Retina (tissue), 1 donor: ENCODE measurements at regions not wholly inside any gene's neighbourhood (a gene's known extent, or its start where the extent isn't known, plus 50 kb on each side); places are given as distances from the start of the nearest gene placed in this dataset.
A peak's percentile ranks its signal among the peaks of the same experiment; 100 is the strongest.

ENCODE experiments used
- DNase-seq: peaks from one replicate; pipeline ENCODE4 v3.0.0-alpha.2; 2016

DNA sequence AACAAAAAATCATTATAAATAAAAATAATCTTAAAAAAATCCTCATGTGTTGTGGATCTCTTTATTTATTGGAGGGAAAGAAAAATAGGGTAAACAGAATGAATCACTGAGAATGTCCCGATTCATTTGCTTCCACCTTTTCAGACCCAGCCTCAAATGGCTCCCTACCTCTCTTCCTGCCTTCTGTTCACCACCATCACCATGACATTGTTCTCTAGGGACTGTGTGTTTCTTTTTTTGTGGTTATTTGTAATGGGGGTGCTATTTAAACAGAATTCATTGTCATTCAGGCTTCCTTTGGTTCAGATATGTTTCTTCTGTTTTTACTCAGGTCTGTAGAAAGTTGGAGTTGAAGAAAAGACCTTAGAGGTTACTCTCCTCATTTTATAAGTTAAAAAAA, 198.2 kb downstream of the KIF4B start:
- DNase-seq = no peak

GRCh38 chr5:155222393-155222792, 208.8 kb downstream of the KIF4B start:
- DNase-seq = no peak

DNA sequence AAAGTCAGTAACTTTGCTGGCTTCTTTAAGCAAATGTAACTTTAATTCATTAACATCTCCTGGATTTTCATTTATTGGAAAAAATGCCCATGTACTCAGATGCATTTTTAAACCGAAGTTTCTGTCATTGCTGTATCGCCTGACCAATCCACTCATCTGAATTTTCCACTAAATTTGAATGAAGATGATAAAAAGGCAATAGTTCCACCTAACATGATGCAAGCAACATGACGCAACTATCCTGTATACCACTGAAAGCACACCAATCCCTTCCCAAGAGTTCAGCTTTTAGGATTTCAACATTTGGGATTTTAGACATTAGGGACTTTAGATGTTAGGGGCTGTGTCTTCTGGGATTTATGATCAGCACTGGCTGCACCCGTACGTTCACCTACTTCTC, 215.6 kb downstream of the KIF4B start:
- DNase-seq = no peak

- no peak for DNase-seq
Observed at GRCh38 chr5:155239803-155240202, 226.2 kb downstream of the KIF4B start.

- peak; percentile 57 for DNase-seq
Observed at GRCh38 chr5:155250596-155250995, 237.0 kb downstream of the KIF4B start.

GRCh38 chr5:155252025-155252424, 238.5 kb downstream of the KIF4B start:
- DNase-seq = no peak

DNA sequence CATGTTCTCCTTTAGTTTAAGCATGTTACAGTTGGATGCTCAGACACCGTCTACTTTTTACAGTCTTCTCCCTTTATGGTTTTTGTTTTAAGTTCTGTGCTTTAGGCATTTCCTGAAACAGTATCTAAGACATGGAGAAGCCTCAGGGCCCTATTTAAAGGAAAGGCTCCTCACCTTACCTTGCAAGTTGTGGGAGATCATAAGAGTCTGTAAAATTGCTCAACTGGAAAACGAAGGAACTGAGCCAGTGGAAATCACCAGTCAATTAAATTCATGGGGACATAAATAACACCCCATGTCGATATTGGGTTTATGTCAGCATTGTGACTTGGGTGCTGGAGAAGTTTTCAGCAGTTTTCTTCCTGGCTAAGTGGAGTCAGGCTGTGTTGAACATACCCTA, 239.2 kb downstream of the KIF4B start:
- no peak for DNase-seq

- DNase-seq = no peak
Observed at GRCh38 chr5:155254399-155254798, 240.8 kb downstream of the KIF4B start.

DNA sequence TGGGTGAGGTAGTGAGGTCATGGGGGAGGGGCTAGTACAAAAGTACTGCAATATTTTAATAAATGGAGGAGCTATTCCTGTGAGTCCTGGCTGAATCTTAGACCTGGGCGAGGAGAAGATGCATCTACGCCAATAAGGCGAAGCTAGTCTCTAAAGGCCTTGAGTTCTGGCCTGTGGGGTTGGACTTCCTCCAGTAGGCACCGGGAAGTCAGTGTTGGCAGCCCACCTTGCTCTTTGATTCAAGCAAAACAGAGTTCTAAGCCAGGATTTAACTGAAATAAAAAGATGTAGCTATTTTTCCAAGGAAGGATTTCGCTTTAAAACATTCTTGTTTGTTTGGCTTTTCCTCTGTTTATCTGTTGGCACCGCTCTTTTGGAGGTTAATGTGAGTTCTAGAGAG, 244.6 kb downstream of the KIF4B start:
- DNase-seq = no peak

- no peak for DNase-seq
Observed at GRCh38 chr5:155259648-155260047, 246.1 kb downstream of the KIF4B start.

DNA sequence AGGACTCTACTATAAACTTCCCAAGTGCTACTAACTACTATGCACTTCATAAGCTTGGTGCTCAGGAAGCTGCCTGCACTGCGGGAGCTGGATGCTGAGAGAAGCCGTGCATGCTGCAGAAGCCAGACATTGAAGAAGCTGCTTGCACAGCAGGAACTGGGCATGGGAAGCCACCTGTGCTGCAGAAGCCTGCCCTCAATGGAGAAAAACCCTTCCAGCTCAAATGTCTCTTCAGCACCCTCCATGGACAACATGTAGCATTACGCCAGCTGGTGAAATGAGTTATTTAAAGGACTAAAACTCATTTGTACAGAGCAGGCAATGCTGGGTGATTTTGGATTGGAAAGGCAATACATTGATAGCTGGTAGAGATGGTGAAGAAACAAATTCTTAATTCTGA, 247.2 kb downstream of the KIF4B start:
- DNase-seq = peak; percentile 35

- DNase-seq = no peak
Observed at GRCh38 chr5:155263381-155263780, 249.8 kb downstream of the KIF4B start.

DNA sequence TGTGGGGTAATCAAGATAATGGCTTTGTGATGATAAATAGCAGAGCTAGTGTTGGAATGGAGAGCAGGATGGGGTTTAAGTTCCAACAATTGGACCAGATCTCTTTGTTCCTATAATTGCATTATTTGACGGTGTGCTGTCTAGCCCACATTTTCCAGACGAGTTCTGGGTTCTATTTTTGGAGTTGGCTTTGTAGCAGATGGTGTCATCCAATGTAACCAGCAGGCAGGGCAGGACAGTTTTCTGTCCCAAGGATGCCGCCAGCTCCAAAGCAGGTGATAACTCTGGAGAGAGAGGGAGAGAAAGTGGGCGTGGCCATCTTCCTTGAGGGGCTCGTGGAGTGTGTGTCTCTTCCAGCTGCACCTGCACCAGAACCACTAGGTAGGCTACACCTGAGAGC, 251.3 kb downstream of the KIF4B start:
- no peak for DNase-seq

GRCh38 chr5:155268770-155269425, 255.3 kb downstream of the KIF4B start:
- DNase-seq = no peak

GRCh38 chr5:155270725-155271124, 257.2 kb downstream of the KIF4B start:
- DNase-seq = no peak

DNA sequence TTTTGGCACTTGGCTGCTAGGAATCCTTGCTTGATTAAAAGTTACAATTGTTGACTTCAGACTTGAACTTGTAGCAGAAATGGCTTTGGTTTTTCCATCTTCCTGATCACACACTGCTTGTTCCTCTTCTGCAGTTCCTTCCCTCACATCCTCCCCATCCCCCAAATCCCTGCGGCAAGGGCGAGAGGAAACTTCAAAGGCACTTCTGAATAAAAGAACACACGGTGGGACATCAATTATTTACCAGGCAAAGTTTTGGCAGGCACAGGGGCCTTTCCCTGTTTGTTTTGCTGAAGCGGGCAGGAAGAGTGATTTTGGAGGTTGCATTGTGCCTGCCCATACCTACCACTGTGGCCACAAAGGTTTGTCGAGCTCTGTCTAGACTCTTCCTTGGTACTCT, 260.9 kb downstream of the KIF4B start:
- DNase-seq = no peak

DNA sequence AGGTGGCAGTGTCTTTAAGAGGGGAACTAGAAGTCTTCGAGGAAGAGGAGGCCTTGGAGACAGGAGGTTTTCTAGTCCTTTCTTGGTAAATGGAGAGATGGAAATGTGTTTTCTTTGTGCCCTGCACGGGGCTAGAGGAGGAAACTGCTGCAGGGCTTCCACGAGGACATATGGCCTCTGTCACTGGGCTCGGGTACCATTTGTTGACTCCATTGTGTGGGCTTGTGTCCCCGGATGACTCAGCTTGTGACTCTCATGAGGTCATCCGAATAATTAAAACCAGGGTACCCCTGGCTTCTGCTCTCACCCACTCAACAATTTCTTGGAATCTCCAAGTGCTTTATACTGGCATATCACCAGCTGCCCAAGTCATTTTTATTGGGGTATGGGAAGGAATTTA, 261.7 kb downstream of the KIF4B start:
- DNase-seq = no peak

GRCh38 chr5:155276231-155276630, 262.7 kb downstream of the KIF4B start:
- DNase-seq = no peak

- no peak for DNase-seq
Observed at GRCh38 chr5:155278532-155278931, 265.0 kb downstream of the KIF4B start.

- no peak for DNase-seq
Observed at GRCh38 chr5:155282503-155283107, 269.1 kb downstream of the KIF4B start.

DNA sequence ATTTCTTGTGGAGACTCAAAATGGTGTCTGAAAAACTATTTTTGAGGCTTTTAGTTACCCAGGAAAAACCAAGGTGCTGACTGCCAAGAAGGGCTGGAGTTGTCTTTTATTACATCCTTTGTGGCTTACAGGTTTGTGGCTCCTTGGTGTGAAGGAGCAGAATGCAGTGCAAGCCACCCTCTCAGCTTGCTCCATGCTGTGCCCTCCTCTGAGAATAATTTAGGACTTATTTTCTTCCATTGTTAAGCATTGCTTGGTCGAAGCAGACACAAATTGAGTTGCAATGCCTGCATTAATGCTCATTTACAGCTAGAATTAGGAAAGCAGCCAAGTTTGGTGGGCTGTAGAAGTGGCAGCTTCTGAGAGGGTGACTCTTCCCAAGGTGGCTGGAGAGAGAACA, 272.2 kb downstream of the KIF4B start:
- no peak for DNase-seq

- no peak for DNase-seq
Observed at GRCh38 chr5:155290937-155291336, 277.4 kb downstream of the KIF4B start.

- DNase-seq = no peak
Observed at GRCh38 chr5:155293605-155294178, 280.1 kb downstream of the KIF4B start.

DNA sequence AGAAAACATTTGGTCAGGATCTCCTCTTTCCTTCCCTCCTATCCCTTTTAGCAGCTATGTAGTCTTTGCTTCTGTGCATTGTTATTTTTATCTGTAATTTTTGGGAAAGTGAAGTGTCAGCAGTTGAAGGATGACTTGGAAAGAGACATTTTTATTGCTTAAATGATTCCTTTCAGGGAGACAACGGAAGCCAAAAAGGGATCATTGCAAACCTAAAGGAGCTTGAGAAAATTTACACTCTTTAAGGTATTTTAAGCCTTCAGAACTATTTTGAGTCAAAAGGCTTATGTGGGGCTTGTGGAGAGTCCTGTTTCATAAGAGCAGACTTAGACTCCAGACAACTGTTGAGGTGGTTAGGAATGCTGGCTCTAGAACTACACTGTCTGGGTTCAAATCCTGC, 281.6 kb downstream of the KIF4B start:
- no peak for DNase-seq
